ENCODE measurements at regions not wholly inside any gene's neighbourhood (a gene's known extent, or its start where the extent isn't known, plus 50 kb on each side); places are given as distances from the start of the nearest gene placed in this dataset.

GRCh38 chr6:130755368-130756034 lies 71.7 kb upstream of the SMLR1 start:
- TF ChIP-seq CTCF (IDR thresholded peaks at IDR 0.05) (no peak), POLR2A (IDR thresholded peaks at IDR 0.05) (no peak)
